BE2C (cell line): ENCODE measurements at regions not wholly inside any gene's neighbourhood (a gene's known extent, or its start where the extent isn't known, plus 50 kb on each side); places are given as distances from the start of the nearest gene placed in this dataset.

Experiments
- DNase-seq: peaks from one replicate; pipeline ENCODE4 v3.0.0-alpha.2; 2020
- H3K27me3 ChIP-seq: fragments of 250-450 bp; sonication (Bioruptor Pico); 2 replicates; pipeline ENCODE4 v1.5.1; 2020; ENCODE audit warnings: mild to moderate bottlenecking
- H3K36me3 ChIP-seq: fragments of 250-450 bp; sonication (Bioruptor Pico); 2 replicates; pipeline ENCODE4 v1.5.1; 2020; ENCODE audit warnings: mild to moderate bottlenecking
- H3K4me1 ChIP-seq: fragments of 250-450 bp; sonication (Bioruptor Pico); 2 replicates; pipeline ENCODE4 v1.5.1; 2020
- H3K4me3 ChIP-seq: 2 replicates; pipeline ENCODE4 v1.5.1; 2011; ENCODE audit warnings: low read depth, low read length
- H3K9me3 ChIP-seq: fragments of 250-450 bp; sonication (Bioruptor Pico); 2 replicates; pipeline ENCODE4 v1.5.1; 2020
- TF ChIP-seq, protein P1 (sequence below): IDR thresholded peaks from 2 replicates; pipeline ENCODE4 v1.5.1; 2012; ENCODE audit warnings: mild to moderate bottlenecking, low read depth, low read length

GRCh38 chr11:91194546-91194945, 971.7 kb upstream of the CHORDC1 start:
- Histone ChIP-seq H3K36me3 (no peaks in the 10 kb centered on the region), H3K4me3 (no peak overlapping the region), H3K9me3 (no peaks in the 10 kb centered on the region), H3K27me3 (no peaks in the 10 kb centered on the region), H3K4me1 (0 out of 2 replicates have a peak, but pooled peaks cover under 1% of the 10 kb centered on the region)
- DNase-seq, result no peak
- TF ChIP-seq, protein P1, sequence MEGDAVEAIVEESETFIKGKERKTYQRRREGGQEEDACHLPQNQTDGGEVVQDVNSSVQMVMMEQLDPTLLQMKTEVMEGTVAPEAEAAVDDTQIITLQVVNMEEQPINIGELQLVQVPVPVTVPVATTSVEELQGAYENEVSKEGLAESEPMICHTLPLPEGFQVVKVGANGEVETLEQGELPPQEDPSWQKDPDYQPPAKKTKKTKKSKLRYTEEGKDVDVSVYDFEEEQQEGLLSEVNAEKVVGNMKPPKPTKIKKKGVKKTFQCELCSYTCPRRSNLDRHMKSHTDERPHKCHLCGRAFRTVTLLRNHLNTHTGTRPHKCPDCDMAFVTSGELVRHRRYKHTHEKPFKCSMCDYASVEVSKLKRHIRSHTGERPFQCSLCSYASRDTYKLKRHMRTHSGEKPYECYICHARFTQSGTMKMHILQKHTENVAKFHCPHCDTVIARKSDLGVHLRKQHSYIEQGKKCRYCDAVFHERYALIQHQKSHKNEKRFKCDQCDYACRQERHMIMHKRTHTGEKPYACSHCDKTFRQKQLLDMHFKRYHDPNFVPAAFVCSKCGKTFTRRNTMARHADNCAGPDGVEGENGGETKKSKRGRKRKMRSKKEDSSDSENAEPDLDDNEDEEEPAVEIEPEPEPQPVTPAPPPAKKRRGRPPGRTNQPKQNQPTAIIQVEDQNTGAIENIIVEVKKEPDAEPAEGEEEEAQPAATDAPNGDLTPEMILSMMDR, result no peak

GRCh38 chr11:91188484-91188883, 965.6 kb upstream of the CHORDC1 start:
- H3K36me3 ChIP-seq, result no peaks in the 10 kb centered on the region
- TF ChIP-seq, protein P1, result no peak

GRCh38 chr11:91187314-91187713, 964.5 kb upstream of the CHORDC1 start:
- H3K27me3 ChIP-seq, result no peaks in the 10 kb centered on the region
- TF ChIP-seq, protein P1, result no peak
- H3K9me3 ChIP-seq, result no peaks in the 10 kb centered on the region
- peaks cover 5% of the 10 kb centered on the region; the same call in 1 of the 2 replicates for H3K4me1 ChIP-seq
- no peaks in the 10 kb centered on the region for H3K36me3 ChIP-seq
- DNase-seq, result no peak
- H3K4me3 ChIP-seq, result no peak overlapping the region

More at GRCh38 chr11:91188484-91188883, 965.6 kb upstream of the CHORDC1 start:
- H3K4me1 ChIP-seq, result peaks cover 5% of the 10 kb centered on the region; the same call in 1 of the 2 replicates
- no peak for DNase-seq
- no peaks in the 10 kb centered on the region for H3K9me3 ChIP-seq
- no peak overlapping the region for H3K4me3 ChIP-seq
- no peaks in the 10 kb centered on the region for H3K27me3 ChIP-seq

- no peaks in the 10 kb centered on the region for H3K4me1 ChIP-seq
- no peaks in the 10 kb centered on the region for H3K36me3 ChIP-seq
- no peak for DNase-seq
- H3K9me3 ChIP-seq, result no peaks in the 10 kb centered on the region
- H3K27me3 ChIP-seq, result no peaks in the 10 kb centered on the region
- no peak overlapping the region for H3K4me3 ChIP-seq
- TF ChIP-seq, protein P1, result no peak
Measured at GRCh38 chr11:91178366-91178765, 955.5 kb upstream of the CHORDC1 start.

DNA sequence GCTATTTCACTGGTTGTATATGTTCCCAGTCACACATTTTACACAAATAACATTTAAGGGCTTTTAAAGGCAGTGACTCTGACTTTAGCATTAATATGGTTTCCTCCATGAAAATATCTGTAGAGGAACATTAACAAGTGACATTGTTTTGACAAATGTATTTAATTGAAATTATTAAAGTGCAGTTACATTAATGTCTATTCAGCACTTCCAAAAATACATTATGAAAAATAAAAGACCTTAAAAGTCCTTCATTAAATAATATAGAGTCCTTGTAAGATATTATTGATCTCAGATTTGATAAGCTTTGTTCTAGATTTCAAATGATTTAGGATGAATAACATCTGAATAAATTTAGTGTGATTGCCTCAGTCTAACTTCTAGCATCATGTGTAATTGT, 951.9 kb upstream of the CHORDC1 start:
- TF ChIP-seq, protein P1, result no peak
- no peaks in the 10 kb centered on the region for H3K4me1 ChIP-seq
- no peak overlapping the region for H3K4me3 ChIP-seq

GRCh38 chr11:91174193-91174592, 951.3 kb upstream of the CHORDC1 start:
- TF ChIP-seq, protein P1, result no peak
- Histone ChIP-seq H3K36me3 (no peaks in the 10 kb centered on the region), H3K27me3 (no peaks in the 10 kb centered on the region), H3K4me3 (no peak overlapping the region), H3K9me3 (no peaks in the 10 kb centered on the region), H3K4me1 (no peaks in the 10 kb centered on the region)
- no peak for DNase-seq

More for the DNA sequence above, 951.9 kb upstream of the CHORDC1 start:
- Histone ChIP-seq H3K27me3 (no peaks in the 10 kb centered on the region), H3K9me3 (no peaks in the 10 kb centered on the region), H3K36me3 (no peaks in the 10 kb centered on the region)
- DNase-seq, result no peak
